Bronchial epithelial cell (primary cell): ENCODE measurements at regions not wholly inside any gene's neighbourhood (a gene's known extent, or its start where the extent isn't known, plus 50 kb on each side); places are given as distances from the start of the nearest gene placed in this dataset.

ENCODE experiments used
- DNase-seq: peaks from one replicate; pipeline ENCODE4 v3.0.0-alpha.2; 2010; ENCODE audit warnings: low read depth
- FAIRE-seq: peaks from 2 replicates; lab custom pipeline; 2011; peaks lifted over from hg19 to GRCh38; lab: Jason Lieb, UNC
- H3K27me3 ChIP-seq: 2 replicates; pipeline ENCODE4 v1.5.1; 2011; ENCODE audit warnings: low read length; ENCODE audit not compliant: control insufficient read depth, insufficient read depth
- H3K36me3 ChIP-seq: 2 replicates; pipeline ENCODE4 v1.5.1; 2011; ENCODE audit warnings: low read length; ENCODE audit not compliant: control insufficient read depth, insufficient read depth
- H3K4me3 ChIP-seq: 2 replicates; pipeline ENCODE4 v1.5.1; 2011; ENCODE audit warnings: mild to moderate bottlenecking, low read depth, low read length, control low read depth
- TF ChIP-seq, protein P1 (sequence below): IDR thresholded peaks from 2 replicates; pipeline ENCODE4 v1.5.1; 2011; ENCODE audit warnings: mild to moderate bottlenecking, moderate library complexity, low read length, control low read depth, inconsistent platforms; ENCODE audit not compliant: insufficient read depth, severe bottlenecking

DNA sequence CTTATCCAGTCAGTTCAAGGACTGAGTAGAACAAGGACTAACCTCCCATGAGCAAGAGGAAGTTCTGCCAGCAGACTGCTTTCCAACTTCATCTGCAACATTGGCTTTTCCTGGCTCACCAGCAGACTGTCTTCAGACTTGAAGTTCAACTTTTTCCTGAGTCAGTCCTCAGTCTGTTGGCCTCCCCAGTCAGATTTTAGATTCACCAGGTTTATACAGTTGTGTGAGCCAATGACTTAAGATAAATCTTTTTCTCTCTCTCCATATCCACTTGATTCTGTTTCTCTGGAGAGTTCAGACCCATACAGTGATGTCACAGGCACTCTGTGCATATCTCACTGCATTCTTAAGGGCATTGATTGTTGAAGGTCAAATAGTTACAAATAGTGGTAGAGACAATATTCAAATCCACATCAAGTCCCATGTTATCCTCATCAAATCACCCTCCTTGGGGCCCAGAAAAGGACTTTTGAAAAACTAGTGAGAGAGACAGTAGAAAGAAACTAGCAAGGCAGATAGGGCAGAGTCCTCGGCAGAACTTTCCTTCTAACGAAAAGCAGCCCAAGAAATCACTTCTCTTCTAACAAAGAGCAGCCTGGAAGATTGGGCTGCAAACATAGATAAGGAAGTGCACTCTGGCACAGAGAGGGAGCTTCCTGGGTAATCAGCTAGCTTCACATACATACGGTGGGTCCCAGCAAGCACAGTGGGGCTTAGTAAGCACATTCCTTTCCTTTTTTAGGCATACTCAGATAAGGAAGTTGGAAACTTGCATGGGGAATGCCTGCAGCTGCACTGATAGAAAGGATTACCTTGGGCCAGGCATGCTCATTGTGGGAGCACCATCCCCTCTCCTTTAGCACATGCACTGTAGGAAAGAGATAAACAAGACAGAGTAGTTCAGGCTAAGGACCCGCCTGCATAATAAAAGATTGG lies 132.3 kb upstream of the FAM20A start:
- no peaks in the 10 kb centered on the region for H3K36me3 ChIP-seq
- H3K4me3 ChIP-seq = no peak overlapping the region
- DNase-seq = peak; percentile 38
- TF ChIP-seq, protein P1, sequence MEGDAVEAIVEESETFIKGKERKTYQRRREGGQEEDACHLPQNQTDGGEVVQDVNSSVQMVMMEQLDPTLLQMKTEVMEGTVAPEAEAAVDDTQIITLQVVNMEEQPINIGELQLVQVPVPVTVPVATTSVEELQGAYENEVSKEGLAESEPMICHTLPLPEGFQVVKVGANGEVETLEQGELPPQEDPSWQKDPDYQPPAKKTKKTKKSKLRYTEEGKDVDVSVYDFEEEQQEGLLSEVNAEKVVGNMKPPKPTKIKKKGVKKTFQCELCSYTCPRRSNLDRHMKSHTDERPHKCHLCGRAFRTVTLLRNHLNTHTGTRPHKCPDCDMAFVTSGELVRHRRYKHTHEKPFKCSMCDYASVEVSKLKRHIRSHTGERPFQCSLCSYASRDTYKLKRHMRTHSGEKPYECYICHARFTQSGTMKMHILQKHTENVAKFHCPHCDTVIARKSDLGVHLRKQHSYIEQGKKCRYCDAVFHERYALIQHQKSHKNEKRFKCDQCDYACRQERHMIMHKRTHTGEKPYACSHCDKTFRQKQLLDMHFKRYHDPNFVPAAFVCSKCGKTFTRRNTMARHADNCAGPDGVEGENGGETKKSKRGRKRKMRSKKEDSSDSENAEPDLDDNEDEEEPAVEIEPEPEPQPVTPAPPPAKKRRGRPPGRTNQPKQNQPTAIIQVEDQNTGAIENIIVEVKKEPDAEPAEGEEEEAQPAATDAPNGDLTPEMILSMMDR = no peak
- no peak for FAIRE-seq
- no peaks in the 10 kb centered on the region for H3K27me3 ChIP-seq

DNA sequence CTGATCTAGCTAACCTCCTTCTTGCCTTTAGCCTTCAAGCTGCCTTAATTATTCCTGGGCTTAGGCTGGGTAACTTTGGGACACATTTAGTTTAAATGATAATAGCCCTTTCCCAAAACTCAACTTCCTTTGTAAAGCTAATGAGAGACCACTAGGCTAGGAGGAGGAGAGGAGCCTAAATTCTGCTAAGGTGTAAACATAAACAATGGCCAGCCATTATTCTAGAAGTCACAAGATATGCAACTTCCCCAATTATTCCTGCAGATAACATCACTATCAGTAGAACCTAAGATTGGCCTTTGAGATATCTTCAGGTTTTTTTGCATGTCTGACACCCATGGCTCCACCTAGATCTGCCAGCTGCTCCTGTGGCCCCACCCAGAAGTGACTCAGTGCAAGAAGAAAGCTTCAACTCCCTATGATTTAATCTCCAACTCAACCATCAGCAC lies 131.2 kb upstream of the FAM20A start:
- no peak overlapping the region for H3K4me3 ChIP-seq
- H3K27me3 ChIP-seq = no peaks in the 10 kb centered on the region
- peak; percentile 48 for DNase-seq
- H3K36me3 ChIP-seq = no peaks in the 10 kb centered on the region
- FAIRE-seq = no peak
- TF ChIP-seq, protein P1 = no peak

DNA sequence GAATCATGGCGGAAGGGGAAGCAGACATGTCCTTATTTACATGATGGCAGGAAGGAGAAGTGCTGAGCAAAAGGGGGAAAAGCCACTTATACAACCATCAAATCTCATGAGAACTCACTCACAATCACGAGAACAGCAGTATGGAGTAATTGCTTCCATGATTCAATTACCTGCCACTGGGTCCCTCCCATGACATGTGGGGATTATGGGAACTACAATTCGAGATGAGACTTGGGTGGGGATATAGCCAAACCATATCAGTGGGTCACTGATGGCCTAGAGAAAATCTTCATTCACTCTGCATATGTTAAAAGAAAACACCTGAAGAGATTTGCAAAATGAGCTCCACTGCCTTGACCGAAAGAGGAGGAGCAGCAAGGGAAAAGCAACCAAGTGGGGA lies 130.3 kb upstream of the FAM20A start:
- Histone ChIP-seq H3K27me3 (no peaks in the 10 kb centered on the region), H3K4me3 (no peak overlapping the region), H3K36me3 (no peaks in the 10 kb centered on the region)
- DNase-seq (no peak), FAIRE-seq (no peak)
- TF ChIP-seq, protein P1 = no peak

DNA sequence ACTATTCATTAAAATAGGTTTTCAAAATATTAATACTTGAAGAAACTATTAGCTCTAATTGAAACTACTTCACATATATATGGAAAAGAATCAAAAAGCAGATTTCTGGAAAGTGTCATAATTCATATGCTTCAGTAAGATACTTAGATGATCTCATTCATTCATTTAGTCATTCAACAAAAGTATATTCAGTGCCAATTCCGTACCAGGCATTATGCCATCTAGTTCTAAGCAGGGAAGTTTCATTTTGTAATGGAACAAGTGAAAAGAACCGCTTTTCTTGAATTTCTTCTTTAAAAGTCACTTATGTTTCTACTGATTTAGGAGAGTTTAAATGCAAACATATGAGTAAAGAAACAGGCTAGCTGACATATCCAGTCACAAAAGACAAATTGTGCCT lies 118.3 kb upstream of the FAM20A start:
- Histone ChIP-seq H3K4me3 (no peak overlapping the region), H3K27me3 (peaks cover 4% of the 10 kb centered on the region), H3K36me3 (no peaks in the 10 kb centered on the region)
- TF ChIP-seq, protein P1 = no peak
- FAIRE-seq (no peak), DNase-seq (peak; percentile 33)

DNA sequence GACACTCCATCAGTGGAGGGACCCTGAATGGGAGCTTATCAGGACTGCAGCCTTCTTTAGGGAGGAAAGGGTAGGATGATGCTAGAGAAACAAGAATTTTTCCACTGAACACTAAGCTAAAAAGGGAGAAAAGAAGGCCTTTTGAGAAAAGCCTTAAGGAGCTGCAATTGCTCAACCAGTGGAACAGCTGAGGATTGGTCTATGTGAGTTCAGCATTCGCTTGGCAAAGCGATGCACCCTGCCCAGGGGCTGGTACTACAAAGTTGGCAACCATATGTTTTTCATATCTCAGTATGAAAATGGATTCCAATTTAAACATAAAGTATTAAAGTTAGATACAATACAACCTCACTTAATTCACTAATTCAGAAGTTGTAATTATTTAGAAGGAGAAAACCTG lies 117.8 kb upstream of the FAM20A start:
- FAIRE-seq (no peak), DNase-seq (no peak)
- H3K36me3 ChIP-seq = no peaks in the 10 kb centered on the region
- TF ChIP-seq, protein P1 = no peak
- H3K4me3 ChIP-seq = no peak overlapping the region
- peaks cover 4% of the 10 kb centered on the region for H3K27me3 ChIP-seq
